Liver (tissue), 8 donors: ENCODE measurements at regions not wholly inside any gene's neighbourhood (a gene's known extent, or its start where the extent isn't known, plus 50 kb on each side); places are given as distances from the start of the nearest gene placed in this dataset.

Experiments
- DNase-seq: peaks from one replicate; pipeline ENCODE4 v3.0.0-alpha.2; 2017; ENCODE audit warnings: low spot score
- H3K27ac ChIP-seq, 2 donors: one replicate each; pipeline ENCODE4 v1.7.0; 2013; ENCODE audit warnings: inconsistent platforms in 2 of 2, low read length in 2 of 2, control low read depth in 1 of 2, low read depth in 1 of 2, mild to moderate bottlenecking in 1 of 2
- H3K27me3 ChIP-seq, 4 donors: one replicate each; pipeline versions ENCODE4 v1.6.1 to v1.7.0; 2013; ENCODE audit warnings: low read length in 3 of 4, inconsistent platforms in 1 of 4, mild to moderate bottlenecking in 1 of 4, moderate library complexity in 1 of 4; ENCODE audit not compliant: control insufficient read depth in 4 of 4, insufficient read depth in 4 of 4
- H3K36me3 ChIP-seq, 4 donors: one replicate each; pipeline versions ENCODE4 v1.6.1 to v1.7.0; 2013; ENCODE audit warnings: low read length in 3 of 4, mild to moderate bottlenecking in 3 of 4, low read depth in 1 of 4, moderate library complexity in 1 of 4; ENCODE audit not compliant: control insufficient read depth in 4 of 4, insufficient read depth in 3 of 4
- H3K4me1 ChIP-seq, 4 donors: one replicate each; pipeline versions ENCODE4 v1.6.1 to v1.7.0; 2013; ENCODE audit warnings: low read length in 3 of 4, mild to moderate bottlenecking in 3 of 4, moderate library complexity in 1 of 4; ENCODE audit not compliant: control insufficient read depth in 4 of 4, insufficient read depth in 4 of 4
- H3K4me3 ChIP-seq, 3 donors: one replicate each; pipeline versions ENCODE4 v1.6.1 to v1.7.0; 2013; ENCODE audit warnings: low read length in 3 of 3, control low read depth in 1 of 3, low read depth in 1 of 3, mild to moderate bottlenecking in 1 of 3
- H3K9ac ChIP-seq, 2 donors: one replicate each; pipeline ENCODE4 v1.7.0; 2013; ENCODE audit warnings: low read length in 2 of 2, mild to moderate bottlenecking in 2 of 2, moderate library complexity in 2 of 2, control low read depth in 1 of 2, low read depth in 1 of 2
- H3K9me3 ChIP-seq, 4 donors: one replicate each; pipeline versions ENCODE4 v1.6.1 to v1.7.0; 2013; ENCODE audit warnings: low read length in 3 of 4; ENCODE audit not compliant: control insufficient read depth in 4 of 4
- CTCF ChIP-seq: fragments of 150-350 bp; IDR thresholded peaks from 2 replicates; pipeline ENCODE4 v1.5.1; 2017; ENCODE audit warnings: improper control_type of control experiment, low read depth, low read length; ENCODE audit not compliant: missing input control
- FOXA1 ChIP-seq: IDR thresholded peaks from 2 replicates; pipeline ENCODE4 v1.6.1; 2016; ENCODE audit warnings: antibody characterized with exemption
- GABPA ChIP-seq, 2 donors: IDR thresholded peaks in 1 of 2; conservative IDR thresholded peaks in 1 of 2; 2 replicates each; pipeline ENCODE4 v1.6.1; 2016; ENCODE audit warnings: antibody characterized with exemption in 2 of 2, mild to moderate bottlenecking in 1 of 2, moderate library complexity in 1 of 2
- HNF4G ChIP-seq: IDR thresholded peaks from 2 replicates; pipeline ENCODE4 v1.6.1; 2016; ENCODE audit warnings: antibody characterized with exemption
- JUND ChIP-seq, 2 donors: IDR thresholded peaks; 2 replicates each; pipeline ENCODE4 v1.6.1; 2016; ENCODE audit warnings: antibody characterized with exemption in 2 of 2
- NR2F2 ChIP-seq: IDR thresholded peaks from 2 replicates; pipeline ENCODE4 v1.6.1; 2016; ENCODE audit warnings: antibody characterized with exemption
- TAF1 ChIP-seq: conservative IDR thresholded peaks from 2 replicates; pipeline ENCODE4 v1.6.1; 2016; ENCODE audit warnings: antibody characterized with exemption, mild to moderate bottlenecking
- YY1 ChIP-seq: IDR thresholded peaks from 2 replicates; pipeline ENCODE4 v1.6.1; 2016; ENCODE audit warnings: antibody characterized with exemption, mild to moderate bottlenecking
- ZBTB33 ChIP-seq: IDR thresholded peaks from 2 replicates; pipeline ENCODE4 v1.6.1; 2016; ENCODE audit warnings: antibody characterized with exemption
- WGBS: extraction: QIAGEN DNeasy Blood & Tissue Kit; methylation state at CpG from one replicate; pipeline ENCODE4 v1.1.7; 2013; 5-methylcytosine and 5-hydroxymethylcytosine counted together
- donor health status: healthy.
- donor health status: healthy.
- donor health status: healthy.
- donor health status: healthy.
- donor health status: healthy.

DNA sequence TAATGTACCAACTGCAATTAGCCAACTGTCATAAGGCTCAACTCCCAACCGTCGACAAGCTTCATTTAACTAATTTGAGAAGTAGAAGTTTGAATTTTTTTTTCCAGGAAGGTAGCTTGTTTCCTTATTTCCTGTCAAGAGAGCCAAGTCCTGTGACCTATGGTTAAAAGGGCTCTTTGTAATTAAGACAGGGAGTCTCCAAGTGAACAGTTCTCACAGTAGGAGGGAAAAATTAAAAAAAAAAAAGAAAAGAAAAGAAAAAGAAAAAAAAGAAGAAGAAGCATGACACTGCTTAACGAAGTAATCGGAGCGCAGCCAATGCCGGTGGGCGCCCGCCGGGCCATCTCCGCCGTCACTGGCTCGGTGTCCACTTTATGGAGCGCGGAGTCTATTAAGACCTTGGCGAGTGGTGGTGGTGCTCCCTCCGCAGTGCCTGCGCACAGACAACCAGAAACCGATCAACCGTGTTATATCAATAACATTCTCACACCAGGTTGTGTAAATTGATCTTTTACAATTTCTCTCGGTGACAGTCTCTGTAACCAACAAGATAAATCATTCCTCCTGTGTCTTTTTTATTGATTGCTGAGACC lies 197.2 kb upstream of the POU3F3 start:
- Histone ChIP-seq H3K4me3 (no peak overlapping the region), H3K27ac (no peak overlapping the region), H3K9me3 (no peaks in the 10 kb centered on the region), H3K27me3 (peaks cover 0 to 9% (median 5%) of the 10 kb centered on the region in 4 donors), H3K36me3 (no peaks in the 10 kb centered on the region), H3K4me1 (peaks cover 0 to 7% (median 3%) of the 10 kb centered on the region in 4 donors), H3K9ac (no peak overlapping the region)
- no peak for DNase-seq
- TF ChIP-seq NR2F2 (peak; percentile 34), GABPA (IDR thresholded peaks at IDR 0.05 in 1 of 2, conservative IDR thresholded peaks at IDR 0.05 in 1 of 2) (no peak)
- WGBS = 27% methylated on average over 20 of the region's 20 CpGs

DNA sequence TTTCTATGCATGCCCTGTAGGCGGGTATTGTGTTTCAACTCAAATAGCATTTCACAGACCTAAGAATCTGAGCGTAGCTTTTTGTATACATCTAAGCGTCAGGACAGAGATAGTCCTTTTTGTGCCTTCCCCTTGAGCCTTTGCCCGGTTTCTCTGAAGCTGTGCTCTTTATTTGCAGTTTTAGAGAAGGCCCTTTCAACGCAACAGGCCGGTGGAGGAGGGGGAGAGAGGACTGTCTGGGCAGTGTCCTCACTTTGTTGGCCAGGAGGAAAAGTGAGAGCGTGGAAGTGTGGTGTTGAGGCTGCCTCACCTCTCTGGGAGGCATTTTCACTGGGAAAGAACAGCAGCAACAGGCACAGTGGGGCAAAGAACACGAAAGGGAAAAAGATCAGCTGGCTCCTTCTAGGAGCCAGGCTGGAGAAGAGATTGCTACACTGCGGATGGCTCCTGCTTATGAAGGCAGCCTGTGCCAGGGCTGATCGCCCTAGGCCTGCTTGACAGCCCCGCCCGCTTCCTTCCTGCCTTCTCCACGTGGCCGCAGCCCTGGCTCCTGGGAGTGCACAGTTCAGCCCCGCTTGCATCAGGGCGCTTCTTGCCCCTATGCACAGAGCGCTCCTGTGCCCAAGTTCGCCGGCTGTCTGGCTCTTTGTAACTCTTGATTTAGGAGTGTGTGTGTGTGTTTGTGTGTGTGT lies 195.6 kb upstream of the POU3F3 start:
- H3K4me1 ChIP-seq = peaks cover 0 to 7% (median 3%) of the 10 kb centered on the region in 4 donors
- peaks cover 0 to 7% (median 5%) of the 10 kb centered on the region in 4 donors for H3K27me3 ChIP-seq
- H3K27ac ChIP-seq = no peak overlapping the region
- no peaks in the 10 kb centered on the region for H3K9me3 ChIP-seq
- no peak overlapping the region for H3K9ac ChIP-seq
- no peak for DNase-seq
- H3K4me3 ChIP-seq = no peak overlapping the region
- WGBS = 21% methylated on average over 19 of the region's 19 CpGs
- TF ChIP-seq ZBTB33 (no peak), FOXA1 (no peak), JUND (IDR thresholded peaks at IDR 0.05) (no peak), NR2F2 (no peak)
- H3K36me3 ChIP-seq = no peaks in the 10 kb centered on the region

DNA sequence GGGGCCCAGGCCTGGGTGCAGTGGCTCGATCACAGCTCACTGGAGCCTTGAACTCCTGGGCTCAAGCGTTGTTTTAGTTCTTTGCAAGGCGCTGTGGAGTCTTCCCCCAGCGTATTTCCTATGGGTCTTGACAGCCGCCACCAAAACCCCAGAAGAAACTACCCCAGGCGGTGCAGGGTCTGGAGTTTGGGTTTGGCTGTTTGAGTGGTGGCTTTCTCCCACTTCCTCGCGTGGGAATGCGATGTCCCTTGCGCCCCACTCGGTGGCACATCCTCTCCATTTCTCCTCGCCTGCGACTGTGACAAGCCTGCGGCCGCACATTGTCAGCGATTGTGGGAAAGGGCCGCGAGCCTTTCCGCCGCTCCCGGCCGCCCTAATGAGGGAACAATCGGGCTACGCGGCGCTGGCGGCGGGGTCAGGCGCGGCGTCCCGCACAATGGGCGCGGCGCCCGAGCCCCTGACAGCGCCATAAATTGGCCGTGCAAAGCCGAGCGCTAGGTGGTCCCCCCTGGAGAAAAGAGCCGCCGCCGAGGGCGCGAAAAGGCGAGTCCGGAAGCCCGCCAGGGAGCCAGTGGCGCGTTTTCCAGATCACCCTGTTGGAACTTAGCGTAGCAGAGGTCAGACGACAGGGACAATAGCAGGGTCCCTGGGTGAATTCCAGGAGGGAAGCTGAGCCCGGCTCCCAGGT lies 194.9 kb upstream of the POU3F3 start:
- peak overlapping the region in 1 of 3 donors; percentile 9 for H3K4me3 ChIP-seq
- DNase-seq = no peak
- WGBS = 18% methylated on average over 53 of the region's 53 CpGs
- peaks cover 0 to 7% (median 3%) of the 10 kb centered on the region in 4 donors for H3K4me1 ChIP-seq
- H3K9me3 ChIP-seq = no peaks in the 10 kb centered on the region
- H3K36me3 ChIP-seq = no peaks in the 10 kb centered on the region
- H3K9ac ChIP-seq = no peak overlapping the region
- TF ChIP-seq TAF1 (no peak), HNF4G (no peak), GABPA (IDR thresholded peaks at IDR 0.05 in 1 of 2, conservative IDR thresholded peaks at IDR 0.05 in 1 of 2) (no peak), CTCF (no peak), NR2F2 (peak; percentile 17), YY1 (no peak), JUND (IDR thresholded peaks at IDR 0.05) (no peak)
- no peak overlapping the region for H3K27ac ChIP-seq
- H3K27me3 ChIP-seq = peaks cover 0 to 6% (median 3%) of the 10 kb centered on the region in 4 donors
